ENCODE measurements at regions not wholly inside any gene's neighbourhood (a gene's known extent, or its start where the extent isn't known, plus 50 kb on each side); places are given as distances from the start of the nearest gene placed in this dataset.

DNA sequence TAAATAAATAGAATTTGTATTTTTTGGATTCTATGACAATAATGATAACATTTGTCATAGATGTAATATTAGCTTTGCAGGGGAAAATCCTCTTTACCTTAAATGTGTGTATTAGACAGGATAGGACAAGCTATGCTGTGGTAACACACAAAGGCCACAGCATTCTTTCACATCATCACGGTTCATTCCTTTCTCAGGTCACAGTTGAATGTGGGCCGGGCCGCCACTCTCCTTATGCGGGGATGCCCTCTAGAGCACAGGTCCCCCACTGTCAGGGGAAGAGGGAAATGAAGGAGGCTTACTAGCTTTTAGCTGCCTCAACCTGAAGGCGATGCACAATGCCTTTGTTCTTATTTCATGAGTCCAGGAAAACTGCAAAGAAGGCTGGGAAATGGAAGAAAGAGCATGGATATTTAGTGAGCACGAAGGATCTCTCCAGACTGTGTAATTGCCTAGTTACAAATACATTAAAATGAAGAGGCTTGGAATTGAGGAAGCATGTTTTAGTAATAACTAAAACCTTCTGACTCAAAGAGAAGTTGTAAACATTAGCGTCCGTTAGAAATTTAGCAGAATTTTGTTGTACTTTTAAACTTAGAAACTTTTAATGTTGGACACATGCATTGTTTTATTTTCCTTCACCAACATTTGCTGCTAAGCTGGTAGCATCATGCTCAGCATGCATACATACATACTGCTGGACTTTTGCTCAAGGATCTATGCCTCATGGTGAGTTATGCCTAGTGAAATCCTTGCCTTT lies 248.9 kb upstream of the FOXQ1 start:
- TF ChIP-seq, protein P1, sequence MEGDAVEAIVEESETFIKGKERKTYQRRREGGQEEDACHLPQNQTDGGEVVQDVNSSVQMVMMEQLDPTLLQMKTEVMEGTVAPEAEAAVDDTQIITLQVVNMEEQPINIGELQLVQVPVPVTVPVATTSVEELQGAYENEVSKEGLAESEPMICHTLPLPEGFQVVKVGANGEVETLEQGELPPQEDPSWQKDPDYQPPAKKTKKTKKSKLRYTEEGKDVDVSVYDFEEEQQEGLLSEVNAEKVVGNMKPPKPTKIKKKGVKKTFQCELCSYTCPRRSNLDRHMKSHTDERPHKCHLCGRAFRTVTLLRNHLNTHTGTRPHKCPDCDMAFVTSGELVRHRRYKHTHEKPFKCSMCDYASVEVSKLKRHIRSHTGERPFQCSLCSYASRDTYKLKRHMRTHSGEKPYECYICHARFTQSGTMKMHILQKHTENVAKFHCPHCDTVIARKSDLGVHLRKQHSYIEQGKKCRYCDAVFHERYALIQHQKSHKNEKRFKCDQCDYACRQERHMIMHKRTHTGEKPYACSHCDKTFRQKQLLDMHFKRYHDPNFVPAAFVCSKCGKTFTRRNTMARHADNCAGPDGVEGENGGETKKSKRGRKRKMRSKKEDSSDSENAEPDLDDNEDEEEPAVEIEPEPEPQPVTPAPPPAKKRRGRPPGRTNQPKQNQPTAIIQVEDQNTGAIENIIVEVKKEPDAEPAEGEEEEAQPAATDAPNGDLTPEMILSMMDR (IDR thresholded peaks at IDR 0.05) = no peak
- DNase-seq (ENCODE audit: low spot score) = no peak
- H3K4me3 ChIP-seq = no peak overlapping the region
- H3K27ac ChIP-seq = no peak overlapping the region

DNA sequence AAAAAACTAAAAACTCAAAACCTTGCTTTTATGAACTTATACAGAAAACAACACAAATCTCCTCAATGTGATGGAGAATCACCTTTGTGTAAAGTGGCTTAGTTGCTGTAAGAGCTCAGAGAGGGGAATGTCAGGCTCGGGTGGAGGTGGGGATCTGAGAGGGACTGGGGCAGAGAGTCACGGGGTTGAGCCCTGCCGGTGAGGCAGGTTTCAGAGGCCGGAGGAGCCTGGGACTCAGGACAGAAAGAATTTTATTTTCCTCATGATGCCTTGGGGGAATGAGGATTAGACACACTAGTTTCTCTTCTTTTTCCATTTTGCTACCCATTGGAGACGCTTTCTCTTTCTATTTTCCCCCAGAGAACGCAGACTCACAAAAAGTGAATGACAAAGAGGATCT lies 252.3 kb upstream of the FOXQ1 start:
- TF ChIP-seq, protein P1 (IDR thresholded peaks at IDR 0.05) = no peak
- no peak for DNase-seq (ENCODE audit: low spot score)
- Histone ChIP-seq H3K27ac (no peak overlapping the region), H3K4me3 (no peak overlapping the region)

GRCh38 chr6:1057490-1058135 lies 254.3 kb upstream of the FOXQ1 start:
- DNase-seq (ENCODE audit: low spot score) = peak; percentile 35
- TF ChIP-seq, protein P1 (IDR thresholded peaks at IDR 0.05) = no peak
- Histone ChIP-seq H3K4me3 (no peak overlapping the region), H3K27ac (no peak overlapping the region)

- TF ChIP-seq, protein P1 (IDR thresholded peaks at IDR 0.05) = no peak
- no peak overlapping the region for H3K27ac ChIP-seq
- peak; percentile 12 for DNase-seq (ENCODE audit: low spot score)
- no peak overlapping the region for H3K4me3 ChIP-seq
These were observed 256.6 kb upstream of the FOXQ1 start for GRCh38 chr6:1055015-1055921.

- peak; percentile 49 for DNase-seq (ENCODE audit: low spot score)
- TF ChIP-seq, protein P1 (IDR thresholded peaks at IDR 0.05) = no peak
- H3K27ac ChIP-seq = no peak overlapping the region
These were observed 257.3 kb upstream of the FOXQ1 start for GRCh38 chr6:1054653-1055014.

GRCh38 chr6:1053586-1053985 lies 258.3 kb upstream of the FOXQ1 start:
- H3K4me3 ChIP-seq = no peak overlapping the region
- DNase-seq (ENCODE audit: low spot score) = peak; percentile 65
- TF ChIP-seq, protein P1 (IDR thresholded peaks at IDR 0.05) = no peak
- H3K27ac ChIP-seq = no peak overlapping the region

More at GRCh38 chr6:1054653-1055014, 257.3 kb upstream of the FOXQ1 start:
- no peak overlapping the region for H3K4me3 ChIP-seq
